ENCODE measurements at regions not wholly inside any gene's neighbourhood (a gene's known extent, or its start where the extent isn't known, plus 50 kb on each side); places are given as distances from the start of the nearest gene placed in this dataset.

DNA sequence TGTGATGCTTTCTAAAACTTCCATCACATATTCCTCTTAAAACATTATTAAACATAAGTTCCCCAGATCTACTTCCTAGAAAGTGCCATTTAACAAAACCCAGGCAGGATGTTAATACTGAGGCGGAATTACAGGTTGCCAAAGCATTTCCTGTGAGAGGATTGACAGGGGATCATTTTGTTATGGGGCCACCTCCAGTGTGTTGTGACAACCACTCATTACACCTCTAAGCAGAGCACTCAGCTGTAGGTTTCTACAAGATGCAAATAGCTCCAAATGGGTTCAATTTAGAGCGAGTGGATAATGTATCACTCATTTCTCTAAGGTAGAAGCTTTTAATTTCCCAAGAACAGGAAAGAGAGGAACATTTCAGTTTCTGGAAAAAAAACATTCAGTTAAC, 1429.5 kb upstream of the ACVR2A start:
- TF ChIP-seq JUND (IDR thresholded peaks at IDR 0.05) (no peak), POLR2AphosphoS5 (IDR thresholded peaks at IDR 0.05; ENCODE audit: low read depth, low read length) (no peak), EGR1 (IDR thresholded peaks at IDR 0.05; ENCODE audit: low read depth) (no peak), EZH2 (IDR thresholded peaks at IDR 0.05) (no peak), YY1 (IDR thresholded peaks at IDR 0.05; ENCODE audit: extremely low read depth, insufficient replicate concordance, low read depth, low read length) (no peak)
- TF ChIP-seq, protein P1, sequence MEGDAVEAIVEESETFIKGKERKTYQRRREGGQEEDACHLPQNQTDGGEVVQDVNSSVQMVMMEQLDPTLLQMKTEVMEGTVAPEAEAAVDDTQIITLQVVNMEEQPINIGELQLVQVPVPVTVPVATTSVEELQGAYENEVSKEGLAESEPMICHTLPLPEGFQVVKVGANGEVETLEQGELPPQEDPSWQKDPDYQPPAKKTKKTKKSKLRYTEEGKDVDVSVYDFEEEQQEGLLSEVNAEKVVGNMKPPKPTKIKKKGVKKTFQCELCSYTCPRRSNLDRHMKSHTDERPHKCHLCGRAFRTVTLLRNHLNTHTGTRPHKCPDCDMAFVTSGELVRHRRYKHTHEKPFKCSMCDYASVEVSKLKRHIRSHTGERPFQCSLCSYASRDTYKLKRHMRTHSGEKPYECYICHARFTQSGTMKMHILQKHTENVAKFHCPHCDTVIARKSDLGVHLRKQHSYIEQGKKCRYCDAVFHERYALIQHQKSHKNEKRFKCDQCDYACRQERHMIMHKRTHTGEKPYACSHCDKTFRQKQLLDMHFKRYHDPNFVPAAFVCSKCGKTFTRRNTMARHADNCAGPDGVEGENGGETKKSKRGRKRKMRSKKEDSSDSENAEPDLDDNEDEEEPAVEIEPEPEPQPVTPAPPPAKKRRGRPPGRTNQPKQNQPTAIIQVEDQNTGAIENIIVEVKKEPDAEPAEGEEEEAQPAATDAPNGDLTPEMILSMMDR (IDR thresholded peaks at IDR 0.05 in 2 of 3, conservative IDR thresholded peaks at IDR 0.05 in 1 of 3; ENCODE audit: borderline replicate concordance in 1 of 3, insufficient read depth in 1 of 3, low read depth in 2 of 3, low read length in 2 of 3), result no peak
